ENCODE measurements at regions not wholly inside any gene's neighbourhood (a gene's known extent, or its start where the extent isn't known, plus 50 kb on each side); places are given as distances from the start of the nearest gene placed in this dataset.

DNA sequence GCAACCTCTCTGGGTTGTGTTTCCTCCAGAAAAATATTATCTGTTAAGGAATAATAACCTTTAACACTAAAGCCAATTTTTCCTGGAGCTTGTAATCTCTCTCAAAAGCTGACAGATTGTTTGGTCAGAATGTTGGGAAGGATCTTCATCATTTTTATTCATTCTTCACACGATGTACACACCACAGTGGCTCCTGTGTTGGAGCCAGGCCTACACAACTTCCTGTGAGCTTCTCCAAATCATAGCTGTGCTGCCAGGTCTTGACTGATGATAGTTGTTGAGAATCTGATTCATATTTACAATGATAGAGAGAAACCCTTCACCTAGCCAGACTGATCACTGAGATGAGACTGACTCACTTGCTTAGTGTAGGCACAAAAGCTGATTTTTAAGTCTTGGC, 151.0 kb upstream of the ROBO2 start:
- in situ Hi-C loops (cut with HindIII; ENCODE audit: low pct_unique_long_range_greater_than_20kb, low sequenced_read_pairs) (no loop called here), intact Hi-C loops (cut with micrococcal nuclease; ENCODE audit: unreplicated experiment) (no loop called here)
- Histone ChIP-seq H3K4me3 (ENCODE audit: low read depth in 2 of 2, low read length in 2 of 2) (no peak overlapping the region), H3K27me3 (ENCODE audit: control insufficient read depth, insufficient read depth, low read length) (no peaks in the 10 kb centered on the region), H3K4me1 (ENCODE audit: control insufficient read depth, insufficient read depth, low read length) (no peaks in the 10 kb centered on the region), H3K36me3 (ENCODE audit: control insufficient read depth, insufficient read depth, low read length) (no peaks in the 10 kb centered on the region), H3K9me3 (ENCODE audit: control insufficient read depth, insufficient read depth, low read depth, low read length) (no peaks in the 10 kb centered on the region), H3K27ac (ENCODE audit: low read length) (no peak overlapping the region)
- ChIA-PET POLR2A (no interaction called here), CTCF (no interaction called here)
- BruUV-seq (replicated peaks), result no TSS peak
- TF ChIP-seq, protein P1, sequence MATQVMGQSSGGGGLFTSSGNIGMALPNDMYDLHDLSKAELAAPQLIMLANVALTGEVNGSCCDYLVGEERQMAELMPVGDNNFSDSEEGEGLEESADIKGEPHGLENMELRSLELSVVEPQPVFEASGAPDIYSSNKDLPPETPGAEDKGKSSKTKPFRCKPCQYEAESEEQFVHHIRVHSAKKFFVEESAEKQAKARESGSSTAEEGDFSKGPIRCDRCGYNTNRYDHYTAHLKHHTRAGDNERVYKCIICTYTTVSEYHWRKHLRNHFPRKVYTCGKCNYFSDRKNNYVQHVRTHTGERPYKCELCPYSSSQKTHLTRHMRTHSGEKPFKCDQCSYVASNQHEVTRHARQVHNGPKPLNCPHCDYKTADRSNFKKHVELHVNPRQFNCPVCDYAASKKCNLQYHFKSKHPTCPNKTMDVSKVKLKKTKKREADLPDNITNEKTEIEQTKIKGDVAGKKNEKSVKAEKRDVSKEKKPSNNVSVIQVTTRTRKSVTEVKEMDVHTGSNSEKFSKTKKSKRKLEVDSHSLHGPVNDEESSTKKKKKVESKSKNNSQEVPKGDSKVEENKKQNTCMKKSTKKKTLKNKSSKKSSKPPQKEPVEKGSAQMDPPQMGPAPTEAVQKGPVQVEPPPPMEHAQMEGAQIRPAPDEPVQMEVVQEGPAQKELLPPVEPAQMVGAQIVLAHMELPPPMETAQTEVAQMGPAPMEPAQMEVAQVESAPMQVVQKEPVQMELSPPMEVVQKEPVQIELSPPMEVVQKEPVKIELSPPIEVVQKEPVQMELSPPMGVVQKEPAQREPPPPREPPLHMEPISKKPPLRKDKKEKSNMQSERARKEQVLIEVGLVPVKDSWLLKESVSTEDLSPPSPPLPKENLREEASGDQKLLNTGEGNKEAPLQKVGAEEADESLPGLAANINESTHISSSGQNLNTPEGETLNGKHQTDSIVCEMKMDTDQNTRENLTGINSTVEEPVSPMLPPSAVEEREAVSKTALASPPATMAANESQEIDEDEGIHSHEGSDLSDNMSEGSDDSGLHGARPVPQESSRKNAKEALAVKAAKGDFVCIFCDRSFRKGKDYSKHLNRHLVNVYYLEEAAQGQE (IDR thresholded peaks at IDR 0.05; ENCODE audit: insufficient read depth in 1 of 2, low read depth in 2 of 2, low read length in 1 of 2), result no peak
- TF ChIP-seq TCF7L2 (IDR thresholded peaks at IDR 0.05; ENCODE audit: low read depth, low read length) (no peak), POLR2AphosphoS5 (IDR thresholded peaks at IDR 0.05; ENCODE audit: low read depth, low read length) (no peak), SIN3A (IDR thresholded peaks at IDR 0.05; ENCODE audit: borderline replicate concordance, insufficient read depth, low read depth, low read length) (no peak)
- TF ChIP-seq, protein P2, sequence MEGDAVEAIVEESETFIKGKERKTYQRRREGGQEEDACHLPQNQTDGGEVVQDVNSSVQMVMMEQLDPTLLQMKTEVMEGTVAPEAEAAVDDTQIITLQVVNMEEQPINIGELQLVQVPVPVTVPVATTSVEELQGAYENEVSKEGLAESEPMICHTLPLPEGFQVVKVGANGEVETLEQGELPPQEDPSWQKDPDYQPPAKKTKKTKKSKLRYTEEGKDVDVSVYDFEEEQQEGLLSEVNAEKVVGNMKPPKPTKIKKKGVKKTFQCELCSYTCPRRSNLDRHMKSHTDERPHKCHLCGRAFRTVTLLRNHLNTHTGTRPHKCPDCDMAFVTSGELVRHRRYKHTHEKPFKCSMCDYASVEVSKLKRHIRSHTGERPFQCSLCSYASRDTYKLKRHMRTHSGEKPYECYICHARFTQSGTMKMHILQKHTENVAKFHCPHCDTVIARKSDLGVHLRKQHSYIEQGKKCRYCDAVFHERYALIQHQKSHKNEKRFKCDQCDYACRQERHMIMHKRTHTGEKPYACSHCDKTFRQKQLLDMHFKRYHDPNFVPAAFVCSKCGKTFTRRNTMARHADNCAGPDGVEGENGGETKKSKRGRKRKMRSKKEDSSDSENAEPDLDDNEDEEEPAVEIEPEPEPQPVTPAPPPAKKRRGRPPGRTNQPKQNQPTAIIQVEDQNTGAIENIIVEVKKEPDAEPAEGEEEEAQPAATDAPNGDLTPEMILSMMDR (IDR thresholded peaks at IDR 0.05), result no peak
- no peak for DNase-seq (ENCODE audit: low read depth, low spot score)
- ATAC-seq, result no peak

DNA sequence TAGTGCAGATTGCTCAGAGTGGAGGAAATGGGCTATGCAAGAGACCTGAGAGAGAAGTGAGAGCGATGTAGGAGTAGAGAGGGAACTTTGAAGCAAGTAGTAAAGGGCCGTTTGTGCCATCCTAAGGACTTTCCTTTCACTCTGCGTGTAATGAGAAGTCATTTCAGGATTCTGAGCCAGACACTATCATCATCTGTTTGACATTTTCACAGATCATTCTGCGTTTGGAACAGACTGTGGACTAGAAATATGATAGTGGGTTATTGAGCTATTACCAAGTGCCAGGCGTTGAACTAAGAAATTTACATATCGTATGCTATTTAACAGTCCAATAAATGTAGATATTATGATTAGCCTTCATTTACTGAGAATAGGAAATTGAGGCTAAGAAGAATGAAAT, 150.0 kb upstream of the ROBO2 start:
- CTCF ChIA-PET, result no interaction called here
- Histone ChIP-seq H3K27me3 (ENCODE audit: control insufficient read depth, insufficient read depth, low read length) (no peaks in the 10 kb centered on the region), H3K27ac (ENCODE audit: low read length) (no peak overlapping the region), H3K4me1 (ENCODE audit: control insufficient read depth, insufficient read depth, low read length) (no peaks in the 10 kb centered on the region), H3K36me3 (ENCODE audit: control insufficient read depth, insufficient read depth, low read length) (no peaks in the 10 kb centered on the region), H3K4me3 (ENCODE audit: low read depth in 2 of 2, low read length in 2 of 2) (no peak overlapping the region), H3K9me3 (ENCODE audit: control insufficient read depth, insufficient read depth, low read depth, low read length) (no peaks in the 10 kb centered on the region)
- TF ChIP-seq, protein P2 (IDR thresholded peaks at IDR 0.05), result no peak
- TF ChIP-seq TCF7L2 (IDR thresholded peaks at IDR 0.05; ENCODE audit: low read depth, low read length) (no peak), POLR2AphosphoS5 (IDR thresholded peaks at IDR 0.05; ENCODE audit: low read depth, low read length) (no peak), SIN3A (IDR thresholded peaks at IDR 0.05; ENCODE audit: borderline replicate concordance, insufficient read depth, low read depth, low read length) (no peak)
- TF ChIP-seq, protein P1 (IDR thresholded peaks at IDR 0.05; ENCODE audit: insufficient read depth in 1 of 2, low read depth in 2 of 2, low read length in 1 of 2), result no peak
- no TSS peak for BruUV-seq (replicated peaks)
- ATAC-seq (no peak), DNase-seq (ENCODE audit: low read depth, low spot score) (no peak)
- intact Hi-C loops (cut with micrococcal nuclease; ENCODE audit: unreplicated experiment), result no loop called here
- POLR2A ChIA-PET, result no interaction called here
- in situ Hi-C loops (cut with HindIII; ENCODE audit: low pct_unique_long_range_greater_than_20kb, low sequenced_read_pairs), result no loop called here

Data from Panc1 (cell line).